ENCODE measurements at regions not wholly inside any gene's neighbourhood (a gene's known extent, or its start where the extent isn't known, plus 50 kb on each side); places are given as distances from the start of the nearest gene placed in this dataset.

DNA sequence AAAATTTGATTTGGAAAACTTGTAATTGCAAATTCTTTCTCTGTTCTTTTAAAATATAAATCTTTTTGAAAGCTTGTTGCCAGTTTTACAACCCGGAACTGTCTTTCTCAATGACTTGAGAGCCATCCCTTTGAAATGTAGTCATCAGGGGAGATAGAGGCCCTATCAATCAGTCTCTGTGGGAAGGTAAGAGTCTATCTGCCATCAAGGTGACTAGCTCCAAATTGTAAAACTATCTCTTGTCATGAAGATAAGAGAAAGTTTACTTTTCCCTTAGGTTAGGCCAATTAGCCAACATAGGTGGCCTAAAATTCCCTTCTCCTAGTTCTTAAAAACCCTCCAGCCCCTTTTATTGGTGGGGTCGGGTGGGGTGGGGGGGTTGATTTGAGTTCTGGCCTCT is 469.1 kb upstream of the IRAK1BP1 start:
- TF ChIP-seq TAF1 (IDR thresholded peaks at IDR 0.05; ENCODE audit: low read depth) (no peak), CEBPB (IDR thresholded peaks at IDR 0.05) (no peak), YY1 (IDR thresholded peaks at IDR 0.05; ENCODE audit: low read depth) (no peak), RAD21 (IDR thresholded peaks at IDR 0.05; ENCODE audit: low read depth) (no peak), EP300 (IDR thresholded peaks at IDR 0.05; ENCODE audit: borderline replicate concordance) (no peak), EGR1 (IDR thresholded peaks at IDR 0.05) (no peak), NFIC (IDR thresholded peaks at IDR 0.05) (no peak), CREB1 (IDR thresholded peaks at IDR 0.05; ENCODE audit: low read depth) (no peak), REST (IDR thresholded peaks at IDR 0.05; ENCODE audit: low read depth) (no peak), MAX (IDR thresholded peaks at IDR 0.05) (no peak), TCF12 (IDR thresholded peaks at IDR 0.05; ENCODE audit: low read depth) (no peak)

All from Ishikawa (cell line).